ENCODE measurements at regions not wholly inside any gene's neighbourhood (a gene's known extent, or its start where the extent isn't known, plus 50 kb on each side); places are given as distances from the start of the nearest gene placed in this dataset.
"Not testable (repeated sequence)": the region's sequence is repeated elsewhere in the genome, so short reads cannot be mapped to it uniquely, and the experiment has no call there.

GRCh38 chr7:98762620-98763019 is 107.2 kb downstream of the TMEM130 start:
- TF ChIP-seq MYC (IDR thresholded peaks at IDR 0.05; ENCODE audit: low read depth, low read length) (no peak), POLR2A (IDR thresholded peaks at IDR 0.05; ENCODE audit: extremely low read depth, insufficient read length) (no peak), CTCF (IDR thresholded peaks at IDR 0.05; ENCODE audit: low read depth, low read length) (no peak), MAX (IDR thresholded peaks at IDR 0.05; ENCODE audit: low read depth, low read length) (no peak)
- DNase-seq (ENCODE audit: low read depth), result no peak
- H3K4me3 ChIP-seq (ENCODE audit: low read depth, low read length), result no peak overlapping the region

DNA sequence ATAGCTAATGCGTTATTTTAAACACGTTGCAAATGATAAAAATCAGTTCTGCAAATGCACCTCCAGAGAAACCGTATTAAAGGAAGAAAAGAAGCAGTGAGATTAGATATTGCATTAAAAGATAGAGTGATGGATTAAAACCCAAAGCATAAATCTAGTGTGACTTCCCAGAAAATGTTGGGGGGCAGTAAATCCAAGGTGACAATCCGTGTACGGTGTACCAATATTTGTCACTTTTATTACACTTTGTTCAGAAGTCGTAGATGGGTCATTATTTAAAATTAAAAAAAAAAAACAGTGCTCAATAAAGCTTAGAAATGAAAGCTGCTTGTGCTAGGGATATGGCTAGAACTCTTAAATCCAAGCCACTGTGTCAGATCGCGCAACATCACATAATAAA is 106.4 kb downstream of the TMEM130 start:
- TF ChIP-seq MAX (IDR thresholded peaks at IDR 0.05; ENCODE audit: low read depth, low read length), result no peak
- no peak for TF ChIP-seq POLR2A (IDR thresholded peaks at IDR 0.05; ENCODE audit: extremely low read depth, insufficient read length)
- no peak for TF ChIP-seq CTCF (IDR thresholded peaks at IDR 0.05; ENCODE audit: low read depth, low read length)
- no peak for TF ChIP-seq MYC (IDR thresholded peaks at IDR 0.05; ENCODE audit: low read depth, low read length)

DNA sequence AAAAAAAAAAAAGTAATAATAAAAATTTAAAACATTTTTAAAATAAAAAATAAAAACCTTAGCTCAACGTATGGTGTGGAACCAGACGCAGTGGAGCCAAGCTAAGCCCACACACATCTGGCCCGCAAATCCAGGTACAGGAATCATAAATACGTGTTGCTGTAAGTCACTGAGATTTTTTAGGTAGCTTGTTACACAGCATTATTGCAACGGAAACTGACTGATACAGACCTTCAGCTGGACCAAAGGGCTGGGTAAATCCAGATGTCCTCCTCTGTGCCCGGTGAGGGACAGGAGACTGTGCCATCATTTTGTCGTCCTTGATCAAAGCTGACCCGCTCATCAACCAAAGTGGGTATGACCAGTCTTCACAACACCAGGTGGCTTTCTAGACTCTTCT is 104.9 kb downstream of the TMEM130 start:
- H3K4me3 ChIP-seq (ENCODE audit: low read depth, low read length), result no peak overlapping the region
- TF ChIP-seq POLR2A (IDR thresholded peaks at IDR 0.05; ENCODE audit: extremely low read depth, insufficient read length), result no peak
- no peak for TF ChIP-seq MAX (IDR thresholded peaks at IDR 0.05; ENCODE audit: low read depth, low read length)
- TF ChIP-seq MYC (IDR thresholded peaks at IDR 0.05; ENCODE audit: low read depth, low read length), result no peak
- no peak for TF ChIP-seq CTCF (IDR thresholded peaks at IDR 0.05; ENCODE audit: low read depth, low read length)
- no peak for DNase-seq (ENCODE audit: low read depth)

More for the DNA sequence above, 106.4 kb downstream of the TMEM130 start:
- no peak for DNase-seq (ENCODE audit: low read depth)
- H3K4me3 ChIP-seq (ENCODE audit: low read depth, low read length), result no peak overlapping the region

GRCh38 chr7:98770085-98770484 is 99.7 kb downstream of the TMEM130 start:
- not testable (repeated sequence) for H3K4me3 ChIP-seq (ENCODE audit: low read depth, low read length); DNase-seq (ENCODE audit: low read depth)

GRCh38 chr7:98771519-98771918 is 98.3 kb downstream of the TMEM130 start:
- TF ChIP-seq MAX (IDR thresholded peaks at IDR 0.05; ENCODE audit: low read depth, low read length) (no peak), POLR2A (IDR thresholded peaks at IDR 0.05; ENCODE audit: extremely low read depth, insufficient read length) (no peak)
- no peak overlapping the region for H3K4me3 ChIP-seq (ENCODE audit: low read depth, low read length)
- peak; percentile 33 for DNase-seq (ENCODE audit: low read depth)

GRCh38 chr7:98771941-98772603 is 97.7 kb downstream of the TMEM130 start:
- TF ChIP-seq MAX (IDR thresholded peaks at IDR 0.05; ENCODE audit: low read depth, low read length) (no peak), CTCF (IDR thresholded peaks at IDR 0.05; ENCODE audit: low read depth, low read length) (no peak), POLR2A (IDR thresholded peaks at IDR 0.05; ENCODE audit: extremely low read depth, insufficient read length) (no peak), MYC (IDR thresholded peaks at IDR 0.05; ENCODE audit: low read depth, low read length) (no peak)
- DNase-seq (ENCODE audit: low read depth), result no peak
- no peak overlapping the region for H3K4me3 ChIP-seq (ENCODE audit: low read depth, low read length)

- no peak overlapping the region for H3K4me3 ChIP-seq (ENCODE audit: low read depth, low read length)
- no peak for DNase-seq (ENCODE audit: low read depth)
- no peak for TF ChIP-seq POLR2A (IDR thresholded peaks at IDR 0.05; ENCODE audit: extremely low read depth, insufficient read length)
These were observed 94.9 kb downstream of the TMEM130 start for GRCh38 chr7:98774884-98775283.

Data from NB4 (cell line).